Psoas muscle (tissue), 7 donors: ENCODE measurements at regions not wholly inside any gene's neighbourhood (a gene's known extent, or its start where the extent isn't known, plus 50 kb on each side); places are given as distances from the start of the nearest gene placed in this dataset.

Experiments
- ATAC-seq, 4 donors: fragments of 200-7000 bp; cut with Tn5 transposase; one replicate each; pipeline ENCODE4 v1.9.1; 2020; ENCODE audit warnings: moderate library complexity in 3 of 4, mild to moderate bottlenecking in 2 of 4
- DNase-seq, 2 donors: peaks; one replicate each; pipeline ENCODE4 v3.0.0-alpha.2; 2020
- H3K27ac ChIP-seq: fragments of 200-600 bp; one replicate; pipeline ENCODE4 v1.8.0; 2022
- H3K27me3 ChIP-seq, 3 donors: fragments of 200-600 bp in 1 of 3; one replicate each; pipeline versions ENCODE4 v1.6.1 to v1.8.0; 2013 to 2022; ENCODE audit warnings: low read length in 2 of 3, mild to moderate bottlenecking in 2 of 3, moderate library complexity in 1 of 3; ENCODE audit not compliant: insufficient read depth in 3 of 3
- H3K36me3 ChIP-seq, 2 donors: fragments of 200-600 bp in 1 of 2; one replicate each; pipeline versions ENCODE4 v1.6.1 to v1.8.0; 2013 to 2022; ENCODE audit warnings: low read depth in 1 of 2, mild to moderate bottlenecking in 1 of 2, moderate library complexity in 1 of 2; ENCODE audit not compliant: insufficient read depth in 1 of 2
- H3K4me1 ChIP-seq: fragments of 200-600 bp; one replicate; pipeline ENCODE4 v1.8.0; 2022
- H3K4me3 ChIP-seq: fragments of 200-600 bp; one replicate; pipeline ENCODE4 v1.8.0; 2022; ENCODE audit warnings: mild to moderate bottlenecking
- H3K9me3 ChIP-seq: fragments of 200-600 bp; one replicate; pipeline ENCODE4 v1.8.0; 2022
- CTCF ChIP-seq: fragments of 200-600 bp; IDR thresholded peaks from one replicate; pipeline ENCODE4 v1.8.0; 2022; ENCODE audit warnings: antibody characterized with exemption
- WGBS, 3 donors: extraction: QIAGEN DNeasy Blood & Tissue Kit; methylation state at CpG; one replicate each; pipeline versions ENCODE4 v1.1.6 to v1.1.7; 2013; 5-methylcytosine and 5-hydroxymethylcytosine counted together
- intact Hi-C, 2 donors: fragments of 100-400 bp; cut with DNase I; formaldehyde crosslinking; loops; one replicate each; pipeline versions ENCODE4 v1.11.0 to v1.14.2; 2022
- donor health status: healthy with polysubstance abuse.
- donor health status: DM: no; HTN: no; CAD: no; lungs with moderate emphysema.
- donor health status: Bipolar disorder and iron deficiency.
- donor health status: healthy.
- donor health status: DM: yes; HTN: yes; CAD: no.
- donor health status: DM: no; HTN: no; CAD: no.
- donor health status: DM: yes; HTN: yes; CAD: no.

GRCh38 chr7:20554072-20554471, 61.4 kb upstream of the ABCB5 start:
- H3K9me3 ChIP-seq: no peaks in the 10 kb centered on the region
- H3K27me3 ChIP-seq: no peaks in the 10 kb centered on the region
- WGBS, 3 donors: 81 to 88% (median 87%) methylated on average over 3 of the region's 3 CpGs
- no peak for DNase-seq
- no peak overlapping the region for H3K27ac ChIP-seq
- no peaks in the 10 kb centered on the region for H3K36me3 ChIP-seq
- no peak overlapping the region for H3K4me3 ChIP-seq
- ATAC-seq: no peak
- H3K4me1 ChIP-seq: no peaks in the 10 kb centered on the region
- no peak for TF ChIP-seq CTCF
- intact Hi-C loops: no loop called here

GRCh38 chr7:20556091-20556490, 59.4 kb upstream of the ABCB5 start:
- ATAC-seq: no peak
- Histone ChIP-seq H3K27ac (no peak overlapping the region), H3K9me3 (no peaks in the 10 kb centered on the region), H3K4me3 (no peak overlapping the region), H3K36me3 (no peaks in the 10 kb centered on the region), H3K4me1 (no peaks in the 10 kb centered on the region), H3K27me3 (no peaks in the 10 kb centered on the region)
- no peak for DNase-seq
- TF ChIP-seq CTCF: no peak
- intact Hi-C loops: no loop called here
- 72 to 81% (median 78%) methylated on average over 4 of the region's 4 CpGs for WGBS, 3 donors

- H3K27me3 ChIP-seq: no peaks in the 10 kb centered on the region
- H3K4me1 ChIP-seq: no peaks in the 10 kb centered on the region
- no peak overlapping the region for H3K4me3 ChIP-seq
- WGBS, 3 donors: 84 to 93% (median 88%) methylated on average over 1 of the region's 1 CpG
- intact Hi-C loops: no loop called here
- TF ChIP-seq CTCF: no peak
- no peak for DNase-seq
- no peaks in the 10 kb centered on the region for H3K9me3 ChIP-seq
- no peak overlapping the region for H3K27ac ChIP-seq
- no peak for ATAC-seq
- no peaks in the 10 kb centered on the region for H3K36me3 ChIP-seq
Observed at GRCh38 chr7:20557116-20557515, 58.4 kb upstream of the ABCB5 start.

- ATAC-seq (no peak), DNase-seq (peak in 1 of 2 donors; percentile 47)
- intact Hi-C loops: no loop called here
- H3K4me1 ChIP-seq: no peaks in the 10 kb centered on the region
- no peaks in the 10 kb centered on the region for H3K36me3 ChIP-seq
- no peak for TF ChIP-seq CTCF
- WGBS, 3 donors: 77 to 82% (median 82%) methylated on average over 22 of the region's 22 CpGs
- no peaks in the 10 kb centered on the region for H3K9me3 ChIP-seq
- no peaks in the 10 kb centered on the region for H3K27me3 ChIP-seq
- H3K4me3 ChIP-seq: no peak overlapping the region
- no peak overlapping the region for H3K27ac ChIP-seq
Observed at GRCh38 chr7:20558963-20559716, 56.3 kb upstream of the ABCB5 start.

DNA sequence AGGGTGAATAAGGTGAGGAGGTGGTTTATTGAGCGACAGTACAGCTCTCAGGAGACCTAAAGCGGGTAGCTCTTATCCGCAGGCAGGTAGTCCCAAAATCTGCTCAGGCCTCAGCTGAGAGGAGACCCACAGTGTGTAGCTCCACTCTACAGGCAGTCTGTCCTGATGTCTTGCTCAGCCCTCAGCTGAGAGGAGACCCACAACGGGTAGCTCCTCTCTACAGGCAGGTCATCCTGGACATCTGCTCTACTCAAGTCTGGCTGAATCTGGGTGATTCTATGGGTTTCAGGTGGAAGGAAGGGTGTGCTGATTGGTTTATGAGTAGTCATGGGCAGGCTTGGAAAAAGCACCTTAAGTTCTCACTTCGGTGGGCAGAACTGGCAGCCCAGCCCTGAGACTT, 55.6 kb upstream of the ABCB5 start:
- no peak for ATAC-seq
- no peaks in the 10 kb centered on the region for H3K27me3 ChIP-seq
- no peak overlapping the region for H3K27ac ChIP-seq
- no peak for DNase-seq
- H3K4me1 ChIP-seq: no peaks in the 10 kb centered on the region
- H3K9me3 ChIP-seq: no peaks in the 10 kb centered on the region
- intact Hi-C loops: no loop called here
- H3K4me3 ChIP-seq: no peak overlapping the region
- no peaks in the 10 kb centered on the region for H3K36me3 ChIP-seq
- TF ChIP-seq CTCF: no peak
- WGBS, 3 donors: 88 to 95% (median 92%) methylated on average over 5 of the region's 5 CpGs
